MM.1S (cell line): ENCODE measurements at regions not wholly inside any gene's neighbourhood (a gene's known extent, or its start where the extent isn't known, plus 50 kb on each side); places are given as distances from the start of the nearest gene placed in this dataset.

Experiments used
- EZH2 ChIP-seq: fragments of 300-600 bp; sonication (generic); optimal IDR thresholded peaks from 2 replicates; pipeline ENCODE3; 2017; ENCODE audit warnings: low read depth, mild to moderate bottlenecking, antibody characterized with exemption, low read length, mixed read lengths
- EZH2phosphoT487 ChIP-seq: fragments of 300-600 bp; sonication (generic); IDR thresholded peaks from 2 replicates; pipeline ENCODE4 v1.6.1; 2018; ENCODE audit warnings: antibody characterized with exemption, low read length

- no peak for TF ChIP-seq EZH2phosphoT487
- TF ChIP-seq EZH2 = no peak
These were observed 718.3 kb upstream of the PTBP2 start for GRCh38 chr1:96002969-96003964.
